ENCODE measurements at regions not wholly inside any gene's neighbourhood (a gene's known extent, or its start where the extent isn't known, plus 50 kb on each side); places are given as distances from the start of the nearest gene placed in this dataset.

DNA sequence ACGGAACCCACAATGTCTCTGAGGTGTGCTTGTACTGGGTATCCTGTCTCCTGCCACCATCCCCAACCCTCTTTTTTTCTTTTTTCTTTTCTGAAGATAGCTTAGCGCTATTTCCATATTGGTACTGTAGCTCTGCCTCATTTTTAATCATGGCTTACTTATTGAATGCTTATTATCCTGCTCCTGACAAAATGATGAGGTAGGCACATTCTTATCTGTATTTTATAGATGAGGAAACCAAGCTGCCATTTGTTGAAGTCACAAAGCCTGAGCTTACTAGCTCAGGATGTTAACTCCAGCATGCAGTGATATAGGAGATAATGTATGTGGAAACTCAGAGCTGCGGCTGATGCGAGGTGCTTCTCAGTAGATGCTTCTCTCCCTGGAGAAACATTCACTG is 61.4 kb upstream of the GPR6 start:
- Histone ChIP-seq H3K4me1 (ENCODE audit: control insufficient read depth in 2 of 2, insufficient read depth in 2 of 2, low read length in 2 of 2) (no peaks in the 10 kb centered on the region), H3K27ac (ENCODE audit: low read depth in 2 of 2, low read length in 2 of 2) (no peak overlapping the region), H3K36me3 (ENCODE audit: control insufficient read depth in 2 of 2, insufficient read depth in 2 of 2, low read length in 2 of 2) (no peaks in the 10 kb centered on the region), H3K9me3 (ENCODE audit: control insufficient read depth in 2 of 2, low read length in 2 of 2) (no peaks in the 10 kb centered on the region), H3K27me3 (ENCODE audit: control insufficient read depth in 2 of 2, insufficient read depth in 2 of 2, low read length in 2 of 2) (peaks cover 0 to 3% of the 10 kb centered on the region in 2 donors), H3K4me3 (ENCODE audit: low read length in 2 of 2) (no peak overlapping the region), H3K9ac (ENCODE audit: low read depth in 1 of 2, low read length in 2 of 2) (no peak overlapping the region)

DNA sequence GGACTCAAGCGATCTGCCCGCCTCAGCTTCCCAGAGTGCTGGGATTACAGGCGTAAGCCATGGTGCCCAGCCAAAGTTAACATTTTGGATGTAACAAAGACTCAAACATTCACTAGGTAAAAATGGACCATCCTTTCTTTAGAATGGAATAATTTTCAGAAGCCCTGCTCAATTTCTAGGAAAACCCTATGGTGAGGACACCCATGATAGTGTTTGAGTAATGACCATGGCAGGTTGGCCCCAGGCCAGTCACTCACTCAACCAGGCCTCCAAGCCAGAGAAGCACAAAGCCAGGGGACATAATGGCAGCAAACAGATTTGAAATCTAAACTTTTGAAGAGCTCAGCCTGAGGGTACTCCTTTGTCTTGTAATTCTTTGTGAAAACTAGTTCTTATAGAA is 59.9 kb upstream of the GPR6 start:
- H3K27me3 ChIP-seq (ENCODE audit: control insufficient read depth in 2 of 2, insufficient read depth in 2 of 2, low read length in 2 of 2), result peaks cover 0 to 3% of the 10 kb centered on the region in 2 donors
- H3K4me3 ChIP-seq (ENCODE audit: low read length in 2 of 2), result no peak overlapping the region
- no peaks in the 10 kb centered on the region for H3K4me1 ChIP-seq (ENCODE audit: control insufficient read depth in 2 of 2, insufficient read depth in 2 of 2, low read length in 2 of 2)
- no peaks in the 10 kb centered on the region for H3K36me3 ChIP-seq (ENCODE audit: control insufficient read depth in 2 of 2, insufficient read depth in 2 of 2, low read length in 2 of 2)
- no peaks in the 10 kb centered on the region for H3K9me3 ChIP-seq (ENCODE audit: control insufficient read depth in 2 of 2, low read length in 2 of 2)
- no peak overlapping the region for H3K27ac ChIP-seq (ENCODE audit: low read depth in 2 of 2, low read length in 2 of 2)
- H3K9ac ChIP-seq (ENCODE audit: low read depth in 1 of 2, low read length in 2 of 2), result no peak overlapping the region

DNA sequence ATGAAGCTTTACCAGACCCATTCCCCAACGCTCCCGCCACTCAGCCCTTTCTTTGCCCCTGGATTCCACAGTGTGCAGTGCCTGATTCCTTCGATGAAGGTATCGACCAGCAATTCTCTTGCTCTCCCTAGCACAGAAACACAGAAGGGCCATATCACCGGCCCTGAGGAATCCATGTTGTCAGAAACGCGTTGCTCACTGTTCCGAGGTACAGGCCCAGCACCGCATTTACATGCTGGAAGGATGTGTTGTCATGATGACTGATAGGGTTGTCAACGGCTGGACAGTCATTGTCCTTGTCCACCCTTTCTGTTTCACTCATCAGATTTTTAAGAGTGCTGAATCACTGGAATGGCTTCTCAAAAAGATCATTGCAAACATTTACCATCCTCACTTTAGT is 57.2 kb upstream of the GPR6 start:
- Histone ChIP-seq H3K27me3 (ENCODE audit: control insufficient read depth in 2 of 2, insufficient read depth in 2 of 2, low read length in 2 of 2) (peaks cover 0 to 6% of the 10 kb centered on the region in 2 donors), H3K9ac (ENCODE audit: low read depth in 1 of 2, low read length in 2 of 2) (no peak overlapping the region), H3K9me3 (ENCODE audit: control insufficient read depth in 2 of 2, low read length in 2 of 2) (no peaks in the 10 kb centered on the region), H3K27ac (ENCODE audit: low read depth in 2 of 2, low read length in 2 of 2) (no peak overlapping the region), H3K36me3 (ENCODE audit: control insufficient read depth in 2 of 2, insufficient read depth in 2 of 2, low read length in 2 of 2) (no peaks in the 10 kb centered on the region), H3K4me1 (ENCODE audit: control insufficient read depth in 2 of 2, insufficient read depth in 2 of 2, low read length in 2 of 2) (no peaks in the 10 kb centered on the region), H3K4me3 (ENCODE audit: low read length in 2 of 2) (no peak overlapping the region)

DNA sequence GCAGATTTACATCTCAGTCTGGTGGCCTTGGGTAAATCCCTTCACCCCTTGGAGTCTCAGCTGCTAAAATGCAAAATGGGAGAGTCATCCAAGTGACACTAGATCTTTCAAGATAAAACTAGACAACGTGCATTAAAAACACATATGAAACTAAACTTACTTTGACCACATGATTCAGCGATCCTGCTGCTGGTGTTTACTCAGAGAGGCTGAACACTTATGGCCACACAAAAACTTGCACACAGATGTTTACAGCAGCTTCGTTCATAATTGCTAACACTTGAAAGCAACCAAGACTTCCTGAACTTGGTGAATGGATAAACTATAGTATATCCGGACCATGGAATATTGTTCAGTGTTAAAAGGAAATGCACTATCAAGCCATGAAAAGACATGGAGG is 55.3 kb upstream of the GPR6 start:
- Histone ChIP-seq H3K4me3 (ENCODE audit: low read length in 2 of 2) (no peak overlapping the region), H3K36me3 (ENCODE audit: control insufficient read depth in 2 of 2, insufficient read depth in 2 of 2, low read length in 2 of 2) (no peaks in the 10 kb centered on the region), H3K27ac (ENCODE audit: low read depth in 2 of 2, low read length in 2 of 2) (no peak overlapping the region), H3K27me3 (ENCODE audit: control insufficient read depth in 2 of 2, insufficient read depth in 2 of 2, low read length in 2 of 2) (peaks cover 0 to 6% of the 10 kb centered on the region in 2 donors), H3K4me1 (ENCODE audit: control insufficient read depth in 2 of 2, insufficient read depth in 2 of 2, low read length in 2 of 2) (no peaks in the 10 kb centered on the region), H3K9ac (ENCODE audit: low read depth in 1 of 2, low read length in 2 of 2) (no peak overlapping the region), H3K9me3 (ENCODE audit: control insufficient read depth in 2 of 2, low read length in 2 of 2) (no peaks in the 10 kb centered on the region)

DNA sequence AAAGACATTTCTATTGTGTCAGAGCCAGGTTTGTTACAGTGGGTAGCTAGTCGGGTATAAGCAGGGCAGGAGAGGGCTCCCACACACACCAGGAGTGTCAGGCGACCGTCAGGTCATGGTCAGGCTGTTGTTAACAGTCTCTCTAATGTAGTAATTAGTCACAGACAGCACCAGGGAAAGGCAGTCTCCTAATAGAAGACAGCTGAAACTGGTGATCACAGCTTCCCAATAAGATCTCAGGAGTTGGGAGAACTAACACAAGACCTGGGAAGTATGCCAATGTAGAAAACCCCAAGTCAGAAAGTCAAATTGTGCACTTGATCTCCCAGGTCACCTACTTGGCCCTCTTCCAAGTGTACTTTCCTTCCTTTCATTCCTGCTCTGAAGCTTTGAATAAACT is 53.0 kb upstream of the GPR6 start:
- Histone ChIP-seq H3K36me3 (ENCODE audit: control insufficient read depth in 2 of 2, insufficient read depth in 2 of 2, low read length in 2 of 2) (no peaks in the 10 kb centered on the region), H3K9me3 (ENCODE audit: control insufficient read depth in 2 of 2, low read length in 2 of 2) (no peaks in the 10 kb centered on the region), H3K4me3 (ENCODE audit: low read length in 2 of 2) (no peak overlapping the region), H3K27me3 (ENCODE audit: control insufficient read depth in 2 of 2, insufficient read depth in 2 of 2, low read length in 2 of 2) (peaks cover 0 to 3% of the 10 kb centered on the region in 2 donors), H3K27ac (ENCODE audit: low read depth in 2 of 2, low read length in 2 of 2) (no peak overlapping the region), H3K4me1 (ENCODE audit: control insufficient read depth in 2 of 2, insufficient read depth in 2 of 2, low read length in 2 of 2) (no peaks in the 10 kb centered on the region), H3K9ac (ENCODE audit: low read depth in 1 of 2, low read length in 2 of 2) (no peak overlapping the region)

DNA sequence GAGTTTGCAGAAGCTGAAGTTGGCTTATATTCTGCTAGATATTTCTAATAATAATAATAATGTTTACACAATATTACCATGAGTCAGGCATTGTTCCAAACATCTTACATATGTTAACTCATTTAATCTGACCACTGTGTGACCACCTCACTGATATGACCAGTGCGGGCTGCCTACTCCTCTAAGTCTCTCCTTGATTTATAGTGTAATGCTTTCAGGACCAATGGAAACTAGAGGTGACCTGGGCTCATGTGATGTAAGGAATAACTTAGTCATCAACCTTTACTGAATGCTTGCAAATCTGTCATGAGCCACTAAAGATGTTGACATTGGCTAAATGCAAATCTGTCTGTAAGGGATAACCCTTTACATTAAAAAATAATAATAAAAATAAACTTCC is 51.1 kb upstream of the GPR6 start:
- Histone ChIP-seq H3K36me3 (ENCODE audit: control insufficient read depth in 2 of 2, insufficient read depth in 2 of 2, low read length in 2 of 2) (no peaks in the 10 kb centered on the region), H3K9ac (ENCODE audit: low read depth in 1 of 2, low read length in 2 of 2) (no peak overlapping the region), H3K4me1 (ENCODE audit: control insufficient read depth in 2 of 2, insufficient read depth in 2 of 2, low read length in 2 of 2) (no peaks in the 10 kb centered on the region), H3K27ac (ENCODE audit: low read depth in 2 of 2, low read length in 2 of 2) (no peak overlapping the region), H3K9me3 (ENCODE audit: control insufficient read depth in 2 of 2, low read length in 2 of 2) (no peaks in the 10 kb centered on the region), H3K4me3 (ENCODE audit: low read length in 2 of 2) (no peak overlapping the region), H3K27me3 (ENCODE audit: control insufficient read depth in 2 of 2, insufficient read depth in 2 of 2, low read length in 2 of 2) (peaks cover 0 to 3% of the 10 kb centered on the region in 2 donors)

Data from mucosa of rectum (tissue), 2 donors.